SK-N-MC (cell line): ENCODE measurements at regions not wholly inside any gene's neighbourhood (a gene's known extent, or its start where the extent isn't known, plus 50 kb on each side); places are given as distances from the start of the nearest gene placed in this dataset.

ENCODE experiments used
- EZH2 ChIP-seq: fragments of 200-600 bp; sonication (generic); IDR thresholded peaks from one replicate; pipeline ENCODE4 v1.6.1; 2017; ENCODE audit warnings: antibody characterized with exemption
- POLR2AphosphoS5 ChIP-seq: IDR thresholded peaks from 2 replicates; pipeline ENCODE4 v1.6.1; 2012; ENCODE audit warnings: mild to moderate bottlenecking, low read depth, low read length, borderline replicate concordance

DNA sequence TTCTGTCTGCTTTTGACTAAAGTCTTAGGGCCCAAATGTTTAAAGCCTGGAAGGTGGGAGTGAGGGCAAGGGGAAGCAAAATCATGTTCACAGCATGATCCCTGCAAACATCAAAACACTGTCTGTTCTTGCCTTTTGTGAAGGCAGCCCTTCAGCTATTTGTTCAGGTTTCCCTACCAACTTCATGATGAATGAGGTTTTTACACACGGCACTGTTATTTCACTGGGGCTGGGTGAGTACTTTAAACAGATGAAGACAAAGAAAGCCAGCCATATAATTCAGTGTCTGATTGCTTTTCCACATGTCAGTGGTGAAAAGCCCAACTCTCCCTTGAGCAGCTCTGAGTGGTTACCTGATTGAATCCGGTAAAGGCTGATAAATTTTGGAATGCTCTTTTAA, 224.7 kb upstream of the GRAMD2B start:
- no peak for TF ChIP-seq POLR2AphosphoS5
- TF ChIP-seq EZH2 = no peak
